ENCODE measurements at regions not wholly inside any gene's neighbourhood (a gene's known extent, or its start where the extent isn't known, plus 50 kb on each side); places are given as distances from the start of the nearest gene placed in this dataset.
"Not testable (repeated sequence)": the region's sequence is repeated elsewhere in the genome, so short reads cannot be mapped to it uniquely, and the experiment has no call there.

GRCh38 chr11:23480736-23481135 lies 620.5 kb upstream of the CCDC179 start:
- ChIA-PET CTCF (no interaction called here), POLR2A (no interaction called here)
- Histone ChIP-seq H3K4me3 (ENCODE audit: low read depth, low read length) (no peak overlapping the region), H3K36me3 (ENCODE audit: control insufficient read depth, insufficient read depth, low read length) (no peaks in the 10 kb centered on the region), H3K27me3 (ENCODE audit: control insufficient read depth, insufficient read depth, low read length) (no peaks in the 10 kb centered on the region)
- DNase-seq (ENCODE audit: low read depth), result no peak
- no peak for TF ChIP-seq CTCF (IDR thresholded peaks at IDR 0.05; ENCODE audit: insufficient read depth, low read depth, low read length)

GRCh38 chr11:23484146-23484545 lies 623.9 kb upstream of the CCDC179 start:
- POLR2A ChIA-PET, result interaction anchor here (0.6 kb wide), 1 partner anchor 344 kb away, joined by 5 read pairs; no protein-coding TSS in a partner anchor
- H3K36me3 ChIP-seq (ENCODE audit: control insufficient read depth, insufficient read depth, low read length); H3K27me3 ChIP-seq (ENCODE audit: control insufficient read depth, insufficient read depth, low read length); H3K4me3 ChIP-seq (ENCODE audit: low read depth, low read length); DNase-seq (ENCODE audit: low read depth); CTCF ChIA-PET: not testable (repeated sequence)

GRCh38 chr11:23484618-23485017 lies 624.3 kb upstream of the CCDC179 start:
- POLR2A ChIA-PET; H3K27me3 ChIP-seq (ENCODE audit: control insufficient read depth, insufficient read depth, low read length); H3K36me3 ChIP-seq (ENCODE audit: control insufficient read depth, insufficient read depth, low read length); DNase-seq (ENCODE audit: low read depth); CTCF ChIA-PET; H3K4me3 ChIP-seq (ENCODE audit: low read depth, low read length): not testable (repeated sequence)

GRCh38 chr11:23490557-23491235 lies 630.4 kb upstream of the CCDC179 start:
- Histone ChIP-seq H3K36me3 (ENCODE audit: control insufficient read depth, insufficient read depth, low read length) (no peaks in the 10 kb centered on the region), H3K4me3 (ENCODE audit: low read depth, low read length) (no peak overlapping the region), H3K27me3 (ENCODE audit: control insufficient read depth, insufficient read depth, low read length) (no peaks in the 10 kb centered on the region)
- ChIA-PET POLR2A (no interaction called here), CTCF (no interaction called here)
- no peak for DNase-seq (ENCODE audit: low read depth)
- no peak for TF ChIP-seq CTCF (IDR thresholded peaks at IDR 0.05; ENCODE audit: insufficient read depth, low read depth, low read length)

GRCh38 chr11:23494981-23495380 lies 634.7 kb upstream of the CCDC179 start:
- TF ChIP-seq CTCF (IDR thresholded peaks at IDR 0.05; ENCODE audit: insufficient read depth, low read depth, low read length), result no peak
- CTCF ChIA-PET, result no interaction called here
- H3K4me3 ChIP-seq (ENCODE audit: low read depth, low read length), result no peak overlapping the region
- no peak for DNase-seq (ENCODE audit: low read depth)
- POLR2A ChIA-PET, result no interaction called here
- no peaks in the 10 kb centered on the region for H3K36me3 ChIP-seq (ENCODE audit: control insufficient read depth, insufficient read depth, low read length)
- no peaks in the 10 kb centered on the region for H3K27me3 ChIP-seq (ENCODE audit: control insufficient read depth, insufficient read depth, low read length)

- POLR2A ChIA-PET, result no interaction called here
Observed at GRCh38 chr11:23496340-23496739, 636.1 kb upstream of the CCDC179 start.

More at GRCh38 chr11:23496340-23496739, 636.1 kb upstream of the CCDC179 start:
- H3K36me3 ChIP-seq (ENCODE audit: control insufficient read depth, insufficient read depth, low read length), result no peaks in the 10 kb centered on the region
- H3K4me3 ChIP-seq (ENCODE audit: low read depth, low read length), result no peak overlapping the region
- no peak for DNase-seq (ENCODE audit: low read depth)
- CTCF ChIA-PET, result no interaction called here
- TF ChIP-seq CTCF (IDR thresholded peaks at IDR 0.05; ENCODE audit: insufficient read depth, low read depth, low read length), result no peak
- no peaks in the 10 kb centered on the region for H3K27me3 ChIP-seq (ENCODE audit: control insufficient read depth, insufficient read depth, low read length)
